Ovary (tissue), 7 donors: ENCODE measurements at regions not wholly inside any gene's neighbourhood (a gene's known extent, or its start where the extent isn't known, plus 50 kb on each side); places are given as distances from the start of the nearest gene placed in this dataset.

ENCODE experiments used
- DNase-seq, 5 donors: peaks; one replicate each; pipeline ENCODE4 v3.0.0-alpha.2; 2019 to 2020
- H3K27ac ChIP-seq, 2 donors: fragments of 200-600 bp; one replicate each; pipeline versions ENCODE4 v1.5.1 to v1.8.0; 2019 to 2022
- H3K27me3 ChIP-seq: fragments of 200-600 bp; one replicate; pipeline ENCODE4 v1.8.0; 2022
- H3K36me3 ChIP-seq: fragments of 200-600 bp; sonication (generic); one replicate; pipeline ENCODE4 v1.5.1; 2019
- H3K4me1 ChIP-seq: one replicate; pipeline ENCODE4 v1.8.1; 2013; ENCODE audit warnings: mild to moderate bottlenecking, moderate library complexity; ENCODE audit not compliant: insufficient read depth
- H3K4me3 ChIP-seq: fragments of 200-600 bp; sonication (generic); one replicate; pipeline ENCODE4 v1.5.1; 2017
- H3K9me3 ChIP-seq, 2 donors: fragments of 200-600 bp in 1 of 2; sonication (generic) in 1 of 2; one replicate each; pipeline versions ENCODE4 v1.5.1 to v1.8.1; 2013 to 2019; ENCODE audit warnings: mild to moderate bottlenecking in 1 of 2, moderate library complexity in 1 of 2
- CTCF ChIP-seq, 3 donors: fragments of 450-650 bp in 2 of 3; fragments of 200-600 bp in 1 of 3; IDR thresholded peaks; one replicate each; pipeline versions ENCODE4 v1.5.1 to v1.8.0; 2016 to 2022; ENCODE audit warnings: antibody characterized with exemption in 3 of 3, mild to moderate bottlenecking in 1 of 3
- EP300 ChIP-seq: sonication (generic); formaldehyde crosslinking; IDR thresholded peaks from one replicate; pipeline ENCODE4 v1.6.1; 2017; ENCODE audit warnings: antibody characterized with exemption
- POLR2A ChIP-seq: fragments of 450-650 bp; IDR thresholded peaks from one replicate; pipeline ENCODE4 v1.6.1; 2017; ENCODE audit warnings: antibody characterized with exemption, mild to moderate bottlenecking, moderate library complexity
- WGBS, 3 donors: extraction: QIAGEN DNeasy Blood & Tissue Kit in 1 of 3; methylation state at CpG; one replicate each; pipeline versions ENCODE4 v1.1.5 to v1.1.7; 2013 to 2017; 5-methylcytosine and 5-hydroxymethylcytosine counted together
- intact Hi-C, 4 donors: fragments of 100-400 bp; cut with DNase I; formaldehyde crosslinking; loops; one replicate each; pipeline versions ENCODE4 v1.11.0 to v1.15.1; 2022 to 2023
- donor health status: DM: no; HTN: no; CAD: no; lungs with moderate emphysema.
- donor health status: DM: no; HTN: no; CAD: no.
- donor health status: Bipolar disorder and iron deficiency.
- donor health status: DM: no; HTN: no; CAD: no.
- donor health status: DM: yes; HTN: yes; CAD: no.

- Histone ChIP-seq H3K36me3 (no peaks in the 10 kb centered on the region), H3K27me3 (no peaks in the 10 kb centered on the region), H3K27ac (no peak overlapping the region), H3K9me3 (peaks cover 0 to 3% of the 10 kb centered on the region in 2 donors), H3K4me3 (no peak overlapping the region), H3K4me1 (no peaks in the 10 kb centered on the region)
- TF ChIP-seq EP300 (no peak), CTCF (IDR thresholded peaks at IDR 0.05) (no peak)
- no peak for DNase-seq
- intact Hi-C loops: no loop called here
- 84 to 91% (median 90%) methylated on average over 7 of the region's 7 CpGs for WGBS, 3 donors
Measured at GRCh38 chr18:78150590-78150989, 829.0 kb upstream of the SALL3 start.

GRCh38 chr18:78151234-78151633, 828.4 kb upstream of the SALL3 start:
- intact Hi-C loops: no loop called here
- WGBS, 3 donors: 87 to 92% (median 89%) methylated on average over 9 of the region's 9 CpGs
- Histone ChIP-seq H3K4me1 (no peaks in the 10 kb centered on the region), H3K27me3 (no peaks in the 10 kb centered on the region), H3K9me3 (peaks cover 0 to 3% of the 10 kb centered on the region in 2 donors), H3K27ac (no peak overlapping the region), H3K36me3 (no peaks in the 10 kb centered on the region), H3K4me3 (no peak overlapping the region)
- DNase-seq: no peak
- TF ChIP-seq POLR2A (no peak), CTCF (IDR thresholded peaks at IDR 0.05) (no peak), EP300 (no peak)

GRCh38 chr18:78151948-78152725, 827.5 kb upstream of the SALL3 start:
- peaks cover 0 to 3% of the 10 kb centered on the region in 2 donors for H3K9me3 ChIP-seq
- H3K27me3 ChIP-seq: no peaks in the 10 kb centered on the region
- no peak overlapping the region for H3K4me3 ChIP-seq
- WGBS, 3 donors: 86 to 92% (median 87%) methylated on average over 16 to 17 of the region's 17 CpGs
- no peak for TF ChIP-seq CTCF (IDR thresholded peaks at IDR 0.05)
- no peak for TF ChIP-seq POLR2A
- TF ChIP-seq EP300: no peak
- intact Hi-C loops: no loop called here
- no peaks in the 10 kb centered on the region for H3K36me3 ChIP-seq
- DNase-seq: no peak
- no peak overlapping the region for H3K27ac ChIP-seq
- no peaks in the 10 kb centered on the region for H3K4me1 ChIP-seq

- TF ChIP-seq EP300 (no peak), POLR2A (no peak), CTCF (IDR thresholded peaks at IDR 0.05) (no peak)
- Histone ChIP-seq H3K4me3 (no peak overlapping the region), H3K4me1 (no peaks in the 10 kb centered on the region), H3K36me3 (no peaks in the 10 kb centered on the region), H3K27ac (no peak overlapping the region), H3K27me3 (no peaks in the 10 kb centered on the region), H3K9me3 (peaks cover 0 to 3% of the 10 kb centered on the region in 2 donors)
- intact Hi-C loops: no loop called here
- 90 to 96% (median 94%) methylated on average over 16 of the region's 16 CpGs for WGBS, 3 donors
- DNase-seq: no peak
Measured at GRCh38 chr18:78153362-78153761, 826.3 kb upstream of the SALL3 start.
